SK-N-SH treated with all-trans-retinoic acid at 6 μM for 48 hours (cell line): ENCODE measurements at regions not wholly inside any gene's neighbourhood (a gene's known extent, or its start where the extent isn't known, plus 50 kb on each side); places are given as distances from the start of the nearest gene placed in this dataset.

ENCODE experiments used
- ATAC-seq: fragments of 200-7000 bp; cut with Tn5 transposase; 3 replicates; pipeline ENCODE4 v1.9.1; 2020; ENCODE audit warnings: mild to moderate bottlenecking, moderate library complexity
- ARNTL ChIP-seq: fragments of 450-650 bp; formaldehyde crosslinking; IDR thresholded peaks from 2 replicates; pipeline ENCODE4 v1.5.0; 2020; ENCODE audit warnings: low read depth, mild to moderate bottlenecking, moderate library complexity, borderline replicate concordance
- BACH2 ChIP-seq: fragments of 250-450 bp; sonication (Bioruptor Pico); IDR thresholded peaks from 2 replicates; pipeline ENCODE4 v1.9.0; 2021; ENCODE audit warnings: mild to moderate bottlenecking, borderline replicate concordance
- CSDC2 ChIP-seq: fragments of 250-450 bp; sonication (Bioruptor Pico); IDR thresholded peaks from 2 replicates; pipeline ENCODE4 v1.5.0; 2020; ENCODE audit warnings: mild to moderate bottlenecking, moderate library complexity
- CSRNP3 ChIP-seq: fragments of 250-450 bp; sonication (Bioruptor Pico); IDR thresholded peaks from 2 replicates; pipeline ENCODE4 v1.5.1; 2021; ENCODE audit warnings: mild to moderate bottlenecking, moderate library complexity
- ESRRG ChIP-seq: fragments of 250-450 bp; sonication (Bioruptor Pico); IDR thresholded peaks from 2 replicates; pipeline ENCODE4 v1.6.1; 2021; ENCODE audit warnings: mild to moderate bottlenecking
- OSR1 ChIP-seq: fragments of 250-450 bp; sonication (Bioruptor Pico); IDR thresholded peaks from 2 replicates; pipeline ENCODE4 v1.8.0; 2022; ENCODE audit warnings: moderate library complexity, mild to moderate bottlenecking, inconsistent platforms
- PATZ1 ChIP-seq: fragments of 250-450 bp; sonication (Bioruptor Pico); IDR thresholded peaks from 2 replicates; pipeline ENCODE4 v1.8.0; 2020; ENCODE audit warnings: mild to moderate bottlenecking, moderate library complexity, borderline replicate concordance
- POU6F1 ChIP-seq: fragments of 250-450 bp; sonication (Bioruptor Pico); IDR thresholded peaks from 2 replicates; pipeline ENCODE4 v1.8.0; 2021; ENCODE audit warnings: low read depth, mild to moderate bottlenecking, moderate library complexity, borderline replicate concordance
- PPARA ChIP-seq: fragments of 250-450 bp; sonication (Bioruptor Pico); IDR thresholded peaks from 2 replicates; pipeline ENCODE4 v1.5.0; 2020; ENCODE audit warnings: mild to moderate bottlenecking, borderline replicate concordance
- RARB ChIP-seq: fragments of 250-450 bp; sonication (Bioruptor Pico); IDR thresholded peaks from 2 replicates; pipeline ENCODE4 v1.8.0; 2021; ENCODE audit warnings: mild to moderate bottlenecking, moderate library complexity
- TCF4 ChIP-seq: fragments of 250-450 bp; sonication (Bioruptor Pico); IDR thresholded peaks from 2 replicates; pipeline ENCODE4 v1.8.0; 2021; ENCODE audit warnings: mild to moderate bottlenecking, moderate library complexity, borderline replicate concordance
- ZC3H10 ChIP-seq: fragments of 250-450 bp; sonication (Bioruptor Pico); IDR thresholded peaks from 2 replicates; pipeline ENCODE4 v1.5.1; 2021; ENCODE audit warnings: mild to moderate bottlenecking, moderate library complexity
- ZFP3 ChIP-seq: fragments of 250-450 bp; sonication (Bioruptor Pico); IDR thresholded peaks from 2 replicates; pipeline ENCODE4 v1.5.0; 2020; ENCODE audit warnings: mild to moderate bottlenecking, moderate library complexity

GRCh38 chr13:32962342-32962741 lies 53.9 kb upstream of the KL start:
- no peak for TF ChIP-seq TCF4
- no peak for TF ChIP-seq PPARA (CRISPR knock-in tag)
- no peak for ATAC-seq

GRCh38 chr13:32964987-32965386 lies 51.2 kb upstream of the KL start:
- TF ChIP-seq ZFP3 (CRISPR knock-in tag): no peak
- TF ChIP-seq CSRNP3 (CRISPR knock-in tag): no peak
- TF ChIP-seq CSDC2 (CRISPR knock-in tag): no peak
- TF ChIP-seq ARNTL (CRISPR knock-in tag): no peak
- TF ChIP-seq BACH2 (CRISPR knock-in tag): no peak
- no peak for TF ChIP-seq OSR1 (CRISPR knock-in tag)
- no peak for TF ChIP-seq POU6F1
- no peak for TF ChIP-seq ESRRG (CRISPR knock-in tag)
- TF ChIP-seq ZC3H10 (CRISPR knock-in tag): no peak
- no peak for TF ChIP-seq PPARA (CRISPR knock-in tag)
- TF ChIP-seq PATZ1 (CRISPR knock-in tag): no peak
- TF ChIP-seq RARB (CRISPR knock-in tag): no peak
- no peak for TF ChIP-seq TCF4
- no peak for ATAC-seq
